CD14-positive monocyte (primary cell): ENCODE measurements at regions not wholly inside any gene's neighbourhood (a gene's known extent, or its start where the extent isn't known, plus 50 kb on each side); places are given as distances from the start of the nearest gene placed in this dataset.

Experiments
- DNase-seq, 3 donors: peaks; one replicate each; pipeline ENCODE4 v3.0.0-alpha.2; 2011 to 2022
- H2AFZ ChIP-seq: 2 replicates; pipeline ENCODE4 v1.6.0; 2012; ENCODE audit warnings: mild to moderate bottlenecking, low read depth, low read length, inconsistent platforms; ENCODE audit not compliant: insufficient read depth, poor library complexity, severe bottlenecking
- H3K27ac ChIP-seq, 2 donors: 1 replicate in 1 of 2; 2 replicates in 1 of 2; pipeline ENCODE4 v1.5.1; 2012 to 2013; ENCODE audit warnings: low read length in 2 of 2, control low read depth in 1 of 2, inconsistent platforms in 1 of 2, low read depth in 1 of 2, mild to moderate bottlenecking in 1 of 2
- H3K27me3 ChIP-seq, 2 donors: one replicate each; pipeline versions ENCODE4 v1.6.0 to v1.6.1; 2011 to 2013; ENCODE audit warnings: low read length in 2 of 2; ENCODE audit not compliant: control insufficient read depth in 2 of 2, insufficient read depth in 2 of 2
- H3K36me3 ChIP-seq, 2 donors: replicated peaks in 1 of 2; 1 replicate in 1 of 2; 2 replicates in 1 of 2; pipeline versions ENCODE4 v1.5.1 to v1.6.1; 2012 to 2013; ENCODE audit warnings: low read length in 2 of 2, control low read depth in 1 of 2, inconsistent platforms in 1 of 2, mild to moderate bottlenecking in 1 of 2; ENCODE audit not compliant: insufficient read depth in 2 of 2, control insufficient read depth in 1 of 2
- H3K4me1 ChIP-seq, 2 donors: 1 replicate in 1 of 2; 2 replicates in 1 of 2; pipeline versions ENCODE4 v1.5.1 to v1.6.1; 2012 to 2013; ENCODE audit warnings: low read length in 2 of 2, control low read depth in 1 of 2, inconsistent platforms in 1 of 2, mild to moderate bottlenecking in 1 of 2, moderate library complexity in 1 of 2; ENCODE audit not compliant: insufficient read depth in 2 of 2, control insufficient read depth in 1 of 2
- H3K4me2 ChIP-seq: replicated peaks from 2 replicates; pipeline ENCODE3; 2012; ENCODE audit warnings: low read length, moderate library complexity, mild to moderate bottlenecking; ENCODE audit not compliant: poor library complexity, severe bottlenecking; ENCODE audit errors: extremely low read depth
- H3K4me3 ChIP-seq, 3 experiments: fragments of 200-600 bp in 1 of 3; sonication (generic) in 1 of 3; replicated peaks in 1 of 3; 1 replicate in 2 of 3; 2 replicates in 1 of 3; pipeline ENCODE4 v1.5.1; 2011 to 2013; ENCODE audit warnings: low read length in 3 of 3, mild to moderate bottlenecking in 3 of 3, control low read depth in 2 of 3, low read depth in 2 of 3, inconsistent platforms in 1 of 3, moderate library complexity in 1 of 3
- H3K79me2 ChIP-seq: 2 replicates; pipeline ENCODE4 v1.6.0; 2012; ENCODE audit warnings: mild to moderate bottlenecking, control low read depth, inconsistent platforms, low read length, moderate library complexity; ENCODE audit not compliant: insufficient read depth
- H3K9ac ChIP-seq: 2 replicates; pipeline ENCODE4 v1.6.0; 2017; ENCODE audit warnings: low read length, mild to moderate bottlenecking; ENCODE audit not compliant: insufficient read depth, poor library complexity, severe bottlenecking
- H3K9me3 ChIP-seq, 2 donors: replicated peaks in 1 of 2; 1 replicate in 1 of 2; 2 replicates in 1 of 2; pipeline versions ENCODE4 v1.5.1 to v1.6.1; 2012 to 2013; ENCODE audit warnings: low read length in 2 of 2, control low read depth in 1 of 2; ENCODE audit not compliant: control insufficient read depth in 1 of 2, insufficient read depth in 1 of 2
- H4K20me1 ChIP-seq: 2 replicates; pipeline ENCODE4 v1.6.0; 2012; ENCODE audit warnings: mild to moderate bottlenecking, low read length, control low read depth, moderate library complexity; ENCODE audit not compliant: insufficient read depth
- H3K27ac Mint-ChIP-seq, 7 donors: one replicate each; pipeline ENCODE4 v1.8.0; 2020; ENCODE audit warnings: mild to moderate bottlenecking in 7 of 7, mixed read lengths in 7 of 7, moderate library complexity in 6 of 7, inconsistent platforms in 2 of 7
- H3K27me3 Mint-ChIP-seq, 3 donors: one replicate each; pipeline ENCODE4 v1.8.0; 2021 to 2022; ENCODE audit warnings: low read depth in 3 of 3, mild to moderate bottlenecking in 3 of 3, mixed read lengths in 3 of 3, moderate library complexity in 3 of 3, inconsistent platforms in 1 of 3
- H3K36me3 Mint-ChIP-seq, 2 donors: one replicate each; pipeline ENCODE4 v1.8.0; 2020; ENCODE audit warnings: mixed read lengths in 2 of 2, inconsistent platforms in 1 of 2, mild to moderate bottlenecking in 1 of 2
- H3K4me1 Mint-ChIP-seq: one replicate; pipeline ENCODE4 v1.8.0; 2020; ENCODE audit warnings: mild to moderate bottlenecking, mixed read lengths
- H3K4me3 Mint-ChIP-seq, 2 donors: one replicate each; pipeline ENCODE4 v1.8.0; 2020; ENCODE audit warnings: mild to moderate bottlenecking in 2 of 2, mixed read lengths in 2 of 2, moderate library complexity in 1 of 2
- H3K9me3 Mint-ChIP-seq, 7 donors: one replicate each; pipeline ENCODE4 v1.8.0; 2020 to 2022; ENCODE audit warnings: mixed read lengths in 7 of 7, mild to moderate bottlenecking in 6 of 7, moderate library complexity in 6 of 7, inconsistent platforms in 2 of 7
- CTCF ChIP-seq: fragments of 200-600 bp; IDR thresholded peaks from one replicate; pipeline ENCODE4 v1.8.0; 2022; ENCODE audit warnings: antibody characterized with exemption, mild to moderate bottlenecking
- WGBS: methylation state at CpG from one replicate; pipeline ENCODE4 v1.1.5; 2013; ENCODE audit warnings: missing lambda C conversion rate; ENCODE audit not compliant: insufficient coverage; 5-methylcytosine and 5-hydroxymethylcytosine counted together
- intact Hi-C, 2 donors: fragments of 100-400 bp; cut with micrococcal nuclease; formaldehyde crosslinking; loops; one replicate each; pipeline versions ENCODE4 v1.15.0 to v1.15.1; 2023

GRCh38 chr2:185942855-185943254 is 204.3 kb downstream of the FSIP2 start:
- no peak overlapping the region for H3K27ac ChIP-seq
- no peak overlapping the region for H3K4me3 ChIP-seq
- no peaks in the 10 kb centered on the region for H3K4me1 ChIP-seq
- no peak for DNase-seq
- Mint-ChIP-seq H3K27me3 (no peaks in the 10 kb centered on the region), H3K4me1 (no peaks in the 10 kb centered on the region), H3K9me3 (peaks cover 3 to 15% (median 6%) of the 10 kb centered on the region in 7 donors), H3K27ac (no peak overlapping the region), H3K4me3 (no peak overlapping the region), H3K36me3 (no peaks in the 10 kb centered on the region)
- no peak overlapping the region for H3K4me2 ChIP-seq
- H3K9ac ChIP-seq, result no peak overlapping the region
- H4K20me1 ChIP-seq, result no peaks in the 10 kb centered on the region
- no peak for TF ChIP-seq CTCF
- H3K79me2 ChIP-seq, result no peaks in the 10 kb centered on the region
- 100% methylated on average over 1 of the region's 4 CpGs for WGBS
- H3K36me3 ChIP-seq, result no peaks in the 10 kb centered on the region
- intact Hi-C loops, result no loop called here
- H3K27me3 ChIP-seq, result no peaks in the 10 kb centered on the region
- H2AFZ ChIP-seq, result no peak overlapping the region
- H3K9me3 ChIP-seq, result peaks cover 0 to 24% of the 10 kb centered on the region in 2 donors

GRCh38 chr2:185947722-185948121 is 209.1 kb downstream of the FSIP2 start:
- no peak for TF ChIP-seq CTCF
- Histone ChIP-seq H3K9me3 (peaks cover 0 to 15% of the 10 kb centered on the region in 2 donors), H3K27me3 (no peaks in the 10 kb centered on the region), H3K4me3 (no peak overlapping the region), H3K4me1 (no peaks in the 10 kb centered on the region), H3K9ac (no peak overlapping the region), H3K36me3 (no peaks in the 10 kb centered on the region), H3K79me2 (no peaks in the 10 kb centered on the region), H2AFZ (no peak overlapping the region), H4K20me1 (no peaks in the 10 kb centered on the region), H3K4me2 (no peak overlapping the region), H3K27ac (no peak overlapping the region)
- Mint-ChIP-seq H3K4me3 (no peak overlapping the region), H3K9me3 (peaks cover 0 to 11% (median 5%) of the 10 kb centered on the region in 7 donors), H3K27ac (no peak overlapping the region), H3K27me3 (no peaks in the 10 kb centered on the region), H3K4me1 (no peaks in the 10 kb centered on the region), H3K36me3 (no peaks in the 10 kb centered on the region)
- no CpG with 5 or more reads among the region's 2 CpGs for WGBS
- intact Hi-C loops, result no loop called here
- no peak for DNase-seq
